ENCODE measurements at regions not wholly inside any gene's neighbourhood (a gene's known extent, or its start where the extent isn't known, plus 50 kb on each side); places are given as distances from the start of the nearest gene placed in this dataset.

DNA sequence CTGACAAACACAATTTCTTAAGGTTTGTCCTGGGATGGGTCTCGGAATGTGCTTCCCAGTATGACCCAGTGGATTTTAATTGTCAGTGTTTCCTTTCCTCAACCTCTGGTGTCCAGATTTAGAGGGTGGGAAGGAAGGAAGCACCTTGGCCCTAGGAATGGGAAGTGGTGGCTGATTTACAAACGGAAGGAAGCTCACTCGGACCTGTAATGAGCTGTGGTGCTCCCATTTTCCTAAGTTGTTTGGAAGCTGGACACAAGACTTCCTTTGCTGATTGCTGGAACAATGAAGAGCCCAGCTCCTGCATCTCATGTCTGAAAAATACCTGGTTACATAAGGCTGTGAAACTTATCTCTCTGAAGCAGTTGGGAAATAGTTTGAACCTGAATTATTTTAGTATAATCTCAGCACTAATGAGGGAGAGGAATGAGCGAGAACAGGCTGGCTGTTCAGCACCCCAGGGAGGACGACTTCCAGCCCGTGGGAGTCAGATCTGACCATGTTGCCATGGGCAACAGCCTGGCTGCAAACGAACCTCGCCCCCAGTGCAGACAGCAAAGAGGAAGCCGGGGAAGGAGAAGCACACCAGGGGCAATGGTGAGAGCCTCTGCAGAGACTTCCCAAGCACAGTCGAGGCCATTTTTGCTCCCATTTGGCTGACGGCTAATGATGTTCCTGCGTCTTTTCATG, 74.4 kb upstream of the ASB18 start:
- H3K4me1 ChIP-seq: no peaks in the 10 kb centered on the region
- no peak for TF ChIP-seq POLR2A (IDR thresholded peaks at IDR 0.05)
- no peak for TF ChIP-seq CTCF (IDR thresholded peaks at IDR 0.05)
- TF ChIP-seq POLR2AphosphoS5 (IDR thresholded peaks at IDR 0.05): no peak
- H3K9me3 ChIP-seq: no peaks in the 10 kb centered on the region
- intact Hi-C loops (cut with DNase I; ENCODE audit: low total_unique reads): no loop called here
- H3K4me3 ChIP-seq: no peak overlapping the region
- H3K27ac ChIP-seq: no peak overlapping the region
- no peaks in the 10 kb centered on the region for H3K36me3 ChIP-seq
- H3K27me3 ChIP-seq: no peaks in the 10 kb centered on the region
- no peak for DNase-seq (ENCODE audit: low spot score in 2 of 2)

GRCh38 chr2:236340251-236340650, 76.0 kb upstream of the ASB18 start:
- DNase-seq (ENCODE audit: low spot score in 2 of 2): no peak
- Histone ChIP-seq H3K4me1 (no peaks in the 10 kb centered on the region), H3K9me3 (no peaks in the 10 kb centered on the region), H3K4me3 (no peak overlapping the region), H3K36me3 (no peaks in the 10 kb centered on the region), H3K27ac (no peak overlapping the region), H3K27me3 (no peaks in the 10 kb centered on the region)
- intact Hi-C loops (cut with DNase I; ENCODE audit: low total_unique reads): loop anchor here (5.0 kb wide), 1 partner anchor 1123 kb away; no protein-coding TSS in a partner anchor
- TF ChIP-seq POLR2AphosphoS5 (IDR thresholded peaks at IDR 0.05) (no peak), POLR2A (IDR thresholded peaks at IDR 0.05) (no peak), CTCF (IDR thresholded peaks at IDR 0.05) (no peak)

GRCh38 chr2:236341067-236341466, 76.9 kb upstream of the ASB18 start:
- no peak for DNase-seq (ENCODE audit: low spot score in 2 of 2)
- Histone ChIP-seq H3K36me3 (no peaks in the 10 kb centered on the region), H3K27ac (no peak overlapping the region), H3K4me1 (no peaks in the 10 kb centered on the region), H3K27me3 (no peaks in the 10 kb centered on the region), H3K4me3 (no peak overlapping the region), H3K9me3 (no peaks in the 10 kb centered on the region)
- intact Hi-C loops (cut with DNase I; ENCODE audit: low total_unique reads): loop anchor here (5.0 kb wide), 1 partner anchor 1124 kb away; no protein-coding TSS in a partner anchor
- TF ChIP-seq POLR2AphosphoS5 (IDR thresholded peaks at IDR 0.05) (no peak), POLR2A (IDR thresholded peaks at IDR 0.05) (no peak), CTCF (IDR thresholded peaks at IDR 0.05) (no peak)

DNA sequence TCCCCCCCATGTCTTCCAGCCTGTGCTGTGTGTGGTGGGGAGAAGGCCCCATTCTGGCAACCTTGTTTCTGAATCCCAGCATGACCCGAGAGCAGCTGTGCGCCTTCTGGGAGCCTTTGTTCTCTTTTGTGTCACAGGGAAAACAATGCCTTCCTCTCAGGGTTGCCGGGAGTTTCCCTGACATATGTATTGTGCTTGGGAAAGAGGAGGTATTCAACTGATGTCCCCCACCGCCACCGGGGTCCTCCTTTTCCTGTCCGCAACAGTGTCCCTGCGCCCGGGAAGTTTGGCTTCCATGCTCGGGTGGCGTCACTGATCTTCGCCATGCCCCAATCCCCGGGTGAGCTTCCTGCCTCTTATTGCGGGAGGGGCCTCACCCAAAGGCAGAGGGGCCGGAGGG, 77.5 kb upstream of the ASB18 start:
- H3K27ac ChIP-seq: no peak overlapping the region
- no peak overlapping the region for H3K4me3 ChIP-seq
- no peaks in the 10 kb centered on the region for H3K27me3 ChIP-seq
- H3K4me1 ChIP-seq: no peaks in the 10 kb centered on the region
- no peak for DNase-seq (ENCODE audit: low spot score in 2 of 2)
- no peaks in the 10 kb centered on the region for H3K9me3 ChIP-seq
- TF ChIP-seq CTCF (IDR thresholded peaks at IDR 0.05) (no peak), POLR2AphosphoS5 (IDR thresholded peaks at IDR 0.05) (no peak), POLR2A (IDR thresholded peaks at IDR 0.05) (no peak)
- H3K36me3 ChIP-seq: no peaks in the 10 kb centered on the region
- intact Hi-C loops (cut with DNase I; ENCODE audit: low total_unique reads): loop anchor here (5.0 kb wide), 1 partner anchor 1124 kb away; no protein-coding TSS in a partner anchor

- Histone ChIP-seq H3K27me3 (no peaks in the 10 kb centered on the region), H3K36me3 (no peaks in the 10 kb centered on the region), H3K27ac (no peak overlapping the region), H3K4me1 (no peaks in the 10 kb centered on the region), H3K9me3 (no peaks in the 10 kb centered on the region), H3K4me3 (no peak overlapping the region)
- no peak for DNase-seq (ENCODE audit: low spot score in 2 of 2)
- no peak for TF ChIP-seq CTCF (IDR thresholded peaks at IDR 0.05)
- TF ChIP-seq POLR2A (IDR thresholded peaks at IDR 0.05): no peak
- no peak for TF ChIP-seq POLR2AphosphoS5 (IDR thresholded peaks at IDR 0.05)
- intact Hi-C loops (cut with DNase I; ENCODE audit: low total_unique reads): loop anchor here (5.0 kb wide), 1 partner anchor 1125 kb away; no protein-coding TSS in a partner anchor
Observed at GRCh38 chr2:236342507-236342906, 78.3 kb upstream of the ASB18 start.

All from breast epithelium (tissue), 4 donors.